Esophagus muscularis mucosa (tissue), 4 donors: ENCODE measurements at regions not wholly inside any gene's neighbourhood (a gene's known extent, or its start where the extent isn't known, plus 50 kb on each side); places are given as distances from the start of the nearest gene placed in this dataset.

Experiments
- DNase-seq: peaks from one replicate; pipeline ENCODE4 v3.0.0-alpha.2; 2017; ENCODE audit errors: extremely low spot score
- H3K27ac ChIP-seq, 4 donors: fragments of 200-600 bp; sonication (generic); replicated peaks in 1 of 4; 1 replicate in 3 of 4; 2 replicates in 1 of 4; pipeline ENCODE4 v1.5.1; 2016 to 2019; ENCODE audit warnings: mild to moderate bottlenecking in 1 of 4
- H3K27me3 ChIP-seq, 4 donors: fragments of 200-600 bp; sonication (generic); one replicate each; pipeline versions ENCODE4 v1.5.1 to v1.6.0; 2016 to 2019
- H3K36me3 ChIP-seq, 4 donors: fragments of 200-600 bp; sonication (generic); one replicate each; pipeline ENCODE4 v1.5.1; 2016 to 2019
- H3K4me1 ChIP-seq, 4 donors: fragments of 200-600 bp; sonication (generic); one replicate each; pipeline ENCODE4 v1.5.1; 2016 to 2019
- H3K4me3 ChIP-seq, 4 donors: fragments of 200-600 bp; sonication (generic); 1 replicate in 2 of 4; 2 replicates in 2 of 4; pipeline ENCODE4 v1.5.1; 2016 to 2019; ENCODE audit warnings: mild to moderate bottlenecking in 4 of 4, moderate library complexity in 1 of 4
- H3K9me3 ChIP-seq, 4 donors: fragments of 200-600 bp; sonication (generic); 1 replicate in 3 of 4; 2 replicates in 1 of 4; pipeline ENCODE4 v1.5.1; 2016 to 2019
- CTCF ChIP-seq, 3 experiments: fragments of 200-600 bp in 2 of 3; fragments of 450-650 bp in 1 of 3; sonication (generic) in 2 of 3; IDR thresholded peaks; one replicate each; pipeline ENCODE4 v1.5.1; 2017 to 2019; ENCODE audit warnings: antibody characterized with exemption in 3 of 3, mild to moderate bottlenecking in 2 of 3, moderate library complexity in 1 of 3
- EP300 ChIP-seq: sonication (generic); formaldehyde crosslinking; IDR thresholded peaks from one replicate; pipeline ENCODE4 v1.6.1; 2017; ENCODE audit warnings: antibody characterized with exemption
- POLR2A ChIP-seq: fragments of 450-650 bp; IDR thresholded peaks from one replicate; pipeline ENCODE4 v1.6.1; 2017; ENCODE audit warnings: antibody characterized with exemption, moderate library complexity, mild to moderate bottlenecking, low read depth
- POLR2AphosphoS5 ChIP-seq, 2 donors: sonication (generic); formaldehyde crosslinking; IDR thresholded peaks; one replicate each; pipeline ENCODE4 v1.6.1; 2017; ENCODE audit warnings: antibody characterized with exemption in 2 of 2
- WGBS: methylation state at CpG from one replicate; pipeline ENCODE4 v1.1.5; 2018; 5-methylcytosine and 5-hydroxymethylcytosine counted together
- intact Hi-C: fragments of 100-400 bp; cut with DNase I; formaldehyde crosslinking; loops from one replicate; pipeline ENCODE4 v1.15.1; 2023

GRCh38 chrY:19317271-19317987, 427.1 kb downstream of the KDM5D start:
- TF ChIP-seq POLR2A (no peak), EP300 (no peak), POLR2AphosphoS5 (IDR thresholded peaks at IDR 0.05) (no peak), CTCF (IDR thresholded peaks at IDR 0.05) (no peak)
- intact Hi-C loops, result no loop called here
- Histone ChIP-seq H3K36me3 (no peaks in the 10 kb centered on the region), H3K4me1 (no peaks in the 10 kb centered on the region), H3K27ac (no peak overlapping the region), H3K27me3 (no peaks in the 10 kb centered on the region), H3K4me3 (no peak overlapping the region), H3K9me3 (peaks cover 0 to 16% (median 0%) of the 10 kb centered on the region in 4 donors)
- WGBS, result no CpG with 5 or more reads among the region's 1 CpG
- DNase-seq, result no peak

DNA sequence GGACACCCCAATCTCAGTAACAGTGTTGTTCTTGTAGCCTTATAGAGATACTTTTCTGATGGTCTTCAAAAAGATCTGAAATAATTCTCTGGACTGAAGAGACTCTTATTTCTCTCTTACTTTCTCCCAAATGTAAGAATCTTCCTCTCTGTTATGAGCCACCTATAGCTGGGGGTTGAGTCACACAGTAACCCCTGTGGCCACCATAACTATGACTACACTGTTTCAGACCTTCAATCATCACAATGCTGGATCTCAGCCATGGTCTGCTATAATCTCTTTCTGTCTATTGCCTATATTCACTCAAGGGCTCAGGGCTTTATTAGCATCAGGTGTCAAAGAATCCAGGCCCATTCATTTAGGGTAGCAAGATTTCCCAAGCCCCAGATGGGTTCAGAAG, 436.9 kb downstream of the KDM5D start:
- H3K4me3 ChIP-seq, result no peak overlapping the region
- TF ChIP-seq EP300 (no peak), CTCF (IDR thresholded peaks at IDR 0.05) (no peak)
- H3K27ac ChIP-seq, result no peak overlapping the region
- H3K27me3 ChIP-seq, result no peaks in the 10 kb centered on the region
- no peaks in the 10 kb centered on the region for H3K9me3 ChIP-seq
- intact Hi-C loops, result no loop called here
- H3K4me1 ChIP-seq, result no peaks in the 10 kb centered on the region
- no peaks in the 10 kb centered on the region for H3K36me3 ChIP-seq
- DNase-seq, result no peak

DNA sequence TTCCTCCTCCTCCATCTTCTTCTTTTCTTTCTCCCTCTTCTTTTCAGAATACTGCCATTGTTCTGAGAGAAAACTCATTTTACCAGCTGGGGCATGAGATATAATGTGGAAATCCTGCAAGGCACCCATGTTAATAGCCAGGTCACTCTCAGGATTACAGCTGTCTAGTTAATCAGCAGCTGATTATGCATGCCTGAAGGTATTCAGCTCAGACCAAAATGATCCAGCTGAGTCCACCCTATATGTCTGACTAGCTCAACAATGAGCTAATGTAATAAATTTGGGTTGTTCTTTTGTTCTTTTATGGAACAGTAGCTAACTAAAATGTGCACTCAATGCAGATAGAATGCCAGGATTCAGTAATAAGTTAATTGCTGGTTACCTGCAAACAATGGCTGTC, 441.4 kb downstream of the KDM5D start:
- Histone ChIP-seq H3K27ac (no peak overlapping the region), H3K4me3 (no peak overlapping the region), H3K27me3 (no peaks in the 10 kb centered on the region), H3K36me3 (no peaks in the 10 kb centered on the region), H3K4me1 (no peaks in the 10 kb centered on the region), H3K9me3 (peaks cover 0 to 2% (median 0%) of the 10 kb centered on the region in 4 donors)
- intact Hi-C loops, result no loop called here
- TF ChIP-seq CTCF (IDR thresholded peaks at IDR 0.05) (no peak), POLR2A (no peak), EP300 (no peak), POLR2AphosphoS5 (IDR thresholded peaks at IDR 0.05) (no peak)
- no peak for DNase-seq

DNA sequence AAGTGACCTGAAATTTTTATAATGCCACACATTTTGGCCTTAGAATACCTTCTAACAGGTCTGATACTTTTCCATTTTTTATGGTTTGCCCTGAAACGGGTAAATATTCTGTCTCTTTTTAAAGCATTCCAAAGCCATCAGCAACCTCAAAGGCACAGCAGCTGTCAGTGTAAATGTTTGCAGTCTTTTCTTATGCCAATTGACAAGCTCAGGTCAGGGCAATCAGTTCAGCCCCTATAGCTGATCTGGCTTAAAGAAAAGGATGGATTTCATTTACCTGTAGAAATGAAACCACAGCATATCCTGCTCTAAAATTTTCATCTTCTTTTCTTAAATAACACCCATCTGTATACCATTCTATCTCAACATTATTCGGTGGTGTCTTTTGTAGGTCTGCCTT, 453.6 kb downstream of the KDM5D start:
- no peaks in the 10 kb centered on the region for H3K27me3 ChIP-seq
- no peaks in the 10 kb centered on the region for H3K36me3 ChIP-seq
- H3K4me3 ChIP-seq, result no peak overlapping the region
- DNase-seq, result no peak
- no peaks in the 10 kb centered on the region for H3K9me3 ChIP-seq
- WGBS, result no CpG with 5 or more reads among the region's 2 CpGs
- H3K27ac ChIP-seq, result no peak overlapping the region
- TF ChIP-seq CTCF (IDR thresholded peaks at IDR 0.05) (no peak), POLR2AphosphoS5 (IDR thresholded peaks at IDR 0.05) (no peak), POLR2A (no peak), EP300 (no peak)
- H3K4me1 ChIP-seq, result no peaks in the 10 kb centered on the region
- intact Hi-C loops, result no loop called here

GRCh38 chrY:19274076-19274475, 470.4 kb downstream of the KDM5D start:
- H3K27me3 ChIP-seq, result no peaks in the 10 kb centered on the region
- TF ChIP-seq POLR2AphosphoS5 (IDR thresholded peaks at IDR 0.05) (no peak), POLR2A (no peak), CTCF (IDR thresholded peaks at IDR 0.05) (no peak), EP300 (no peak)
- no peaks in the 10 kb centered on the region for H3K9me3 ChIP-seq
- H3K4me3 ChIP-seq, result no peak overlapping the region
- DNase-seq, result no peak
- no peak overlapping the region for H3K27ac ChIP-seq
- intact Hi-C loops, result no loop called here
- no peaks in the 10 kb centered on the region for H3K4me1 ChIP-seq
- no peaks in the 10 kb centered on the region for H3K36me3 ChIP-seq
- no CpG with 5 or more reads among the region's 1 CpG for WGBS
